ENCODE measurements at regions not wholly inside any gene's neighbourhood (a gene's known extent, or its start where the extent isn't known, plus 50 kb on each side); places are given as distances from the start of the nearest gene placed in this dataset.

GRCh38 chr18:43482600-43482999 lies 205.3 kb upstream of the SYT4 start:
- DNase-seq = no peak

- no peak for DNase-seq
Measured at GRCh38 chr18:43484710-43485109, 207.4 kb upstream of the SYT4 start.

- no peak for DNase-seq
Measured at GRCh38 chr18:43485545-43485963, 208.3 kb upstream of the SYT4 start.

- DNase-seq = no peak
Measured at GRCh38 chr18:43486462-43486861, 209.2 kb upstream of the SYT4 start.

- DNase-seq = no peak
Measured at GRCh38 chr18:43501099-43501498, 223.8 kb upstream of the SYT4 start.

- DNase-seq = no peak
Measured at GRCh38 chr18:43506935-43507334, 229.6 kb upstream of the SYT4 start.

GRCh38 chr18:43507842-43508481 lies 230.7 kb upstream of the SYT4 start:
- DNase-seq = no peak

- no peak for DNase-seq
Measured at GRCh38 chr18:43514747-43515146, 237.5 kb upstream of the SYT4 start.

- no peak for DNase-seq
Measured at GRCh38 chr18:43515481-43515880, 238.2 kb upstream of the SYT4 start.

GRCh38 chr18:43524260-43524659 lies 247.0 kb upstream of the SYT4 start:
- no peak for DNase-seq

- DNase-seq = peak; percentile 13
Measured at GRCh38 chr18:43525169-43525568, 247.9 kb upstream of the SYT4 start.

GRCh38 chr18:43526426-43527145 lies 249.3 kb upstream of the SYT4 start:
- DNase-seq = peak; percentile 6

GRCh38 chr18:43531438-43531837 lies 254.1 kb upstream of the SYT4 start:
- DNase-seq = no peak

- DNase-seq = no peak
Measured at GRCh38 chr18:43533371-43533770, 256.1 kb upstream of the SYT4 start.

GRCh38 chr18:43534511-43534910 lies 257.2 kb upstream of the SYT4 start:
- DNase-seq = no peak

- DNase-seq = no peak
Measured at GRCh38 chr18:43539862-43540261, 262.6 kb upstream of the SYT4 start.

- no peak for DNase-seq
Measured at GRCh38 chr18:43542016-43542415, 264.7 kb upstream of the SYT4 start.

- no peak for DNase-seq
Measured at GRCh38 chr18:43543236-43543635, 265.9 kb upstream of the SYT4 start.

- DNase-seq = no peak
Measured at GRCh38 chr18:43547456-43547855, 270.2 kb upstream of the SYT4 start.

- no peak for DNase-seq
Measured at GRCh38 chr18:43559507-43559906, 282.2 kb upstream of the SYT4 start.

GRCh38 chr18:43563780-43564179 lies 286.5 kb upstream of the SYT4 start:
- DNase-seq = no peak

GRCh38 chr18:43570593-43570992 lies 293.3 kb upstream of the SYT4 start:
- DNase-seq = no peak

- peak; percentile 48 for DNase-seq
Measured at GRCh38 chr18:43571078-43571689, 293.9 kb upstream of the SYT4 start.

GRCh38 chr18:43572163-43572562 lies 294.9 kb upstream of the SYT4 start:
- no peak for DNase-seq
